ENCODE measurements at regions not wholly inside any gene's neighbourhood (a gene's known extent, or its start where the extent isn't known, plus 50 kb on each side); places are given as distances from the start of the nearest gene placed in this dataset.

- ATAC-seq (no peak), DNase-seq (no peak)
- Mint-ChIP-seq H3K27me3 (no peaks in the 10 kb centered on the region), H3K27ac (no peak overlapping the region), H3K36me3 (no peaks in the 10 kb centered on the region), H3K4me3 (no peak overlapping the region), H3K4me1 (no peaks in the 10 kb centered on the region), H3K9me3 (peaks cover 0 to 17% (median 7%) of the 10 kb centered on the region in 11 donors)
- H3K27me3 ChIP-seq (ENCODE audit: control insufficient read depth in 2 of 2, insufficient read depth in 2 of 2, low read length in 2 of 2): no peaks in the 10 kb centered on the region
- POLR2A ChIA-PET: no interaction called here
- intact Hi-C loops (cut with micrococcal nuclease): no loop called here
- no peaks in the 10 kb centered on the region for H3K4me1 ChIP-seq (ENCODE audit: control insufficient read depth in 2 of 2, insufficient read depth in 2 of 2, low read length in 2 of 2)
- no peaks in the 10 kb centered on the region for H3K36me3 ChIP-seq (ENCODE audit: control insufficient read depth in 2 of 3, insufficient read depth in 3 of 3, low read length in 3 of 3)
- H3K4me3 ChIP-seq (ENCODE audit: low read length): no peak overlapping the region
- CTCF ChIA-PET: no interaction called here
- H3K27ac ChIP-seq (ENCODE audit: low read depth, low read length): no peak overlapping the region
- H3K9me3 ChIP-seq (ENCODE audit: control insufficient read depth in 2 of 3, low read length in 3 of 3): no peaks in the 10 kb centered on the region
Measured at GRCh38 chr4:96753216-96753615, 913.3 kb downstream of the PDHA2 start.

GRCh38 chr4:96755569-96756484 is 915.9 kb downstream of the PDHA2 start:
- intact Hi-C loops (cut with micrococcal nuclease): no loop called here
- ATAC-seq (no peak), DNase-seq (no peak)
- Mint-ChIP-seq H3K9me3 (peaks cover 0 to 11% (median 0%) of the 10 kb centered on the region in 11 donors), H3K4me1 (no peaks in the 10 kb centered on the region), H3K27me3 (no peaks in the 10 kb centered on the region), H3K4me3 (no peak overlapping the region), H3K27ac (no peak overlapping the region), H3K36me3 (no peaks in the 10 kb centered on the region)
- Histone ChIP-seq H3K9me3 (ENCODE audit: control insufficient read depth in 2 of 3, low read length in 3 of 3) (no peaks in the 10 kb centered on the region), H3K36me3 (ENCODE audit: control insufficient read depth in 2 of 3, insufficient read depth in 3 of 3, low read length in 3 of 3) (no peaks in the 10 kb centered on the region), H3K27me3 (ENCODE audit: control insufficient read depth in 2 of 2, insufficient read depth in 2 of 2, low read length in 2 of 2) (no peaks in the 10 kb centered on the region), H3K4me3 (ENCODE audit: low read length) (no peak overlapping the region), H3K27ac (ENCODE audit: low read depth, low read length) (no peak overlapping the region), H3K4me1 (ENCODE audit: control insufficient read depth in 2 of 2, insufficient read depth in 2 of 2, low read length in 2 of 2) (no peaks in the 10 kb centered on the region)
- ChIA-PET CTCF (interaction anchor here (0.6 kb wide), 1 partner anchor 14 kb away, joined by 3 read pairs; no protein-coding TSS in a partner anchor), POLR2A (no interaction called here)

- H3K27me3 Mint-ChIP-seq: no peaks in the 10 kb centered on the region
- H3K4me3 Mint-ChIP-seq: no peak overlapping the region
- ATAC-seq: no peak
- CTCF ChIA-PET: interaction anchor here (0.6 kb wide), 1 partner anchor 13 kb away, joined by 3 read pairs; no protein-coding TSS in a partner anchor
- H3K4me3 ChIP-seq (ENCODE audit: low read length): no peak overlapping the region
- H3K36me3 ChIP-seq (ENCODE audit: control insufficient read depth in 2 of 3, insufficient read depth in 3 of 3, low read length in 3 of 3): no peaks in the 10 kb centered on the region
- no peaks in the 10 kb centered on the region for H3K4me1 ChIP-seq (ENCODE audit: control insufficient read depth in 2 of 2, insufficient read depth in 2 of 2, low read length in 2 of 2)
- H3K9me3 ChIP-seq (ENCODE audit: control insufficient read depth in 2 of 3, low read length in 3 of 3): no peaks in the 10 kb centered on the region
- POLR2A ChIA-PET: no interaction called here
- H3K9me3 Mint-ChIP-seq: peaks cover 0 to 11% (median 0%) of the 10 kb centered on the region in 11 donors
- H3K27ac ChIP-seq (ENCODE audit: low read depth, low read length): no peak overlapping the region
- no peak for DNase-seq
- H3K36me3 Mint-ChIP-seq: no peaks in the 10 kb centered on the region
- no peaks in the 10 kb centered on the region for H3K27me3 ChIP-seq (ENCODE audit: control insufficient read depth in 2 of 2, insufficient read depth in 2 of 2, low read length in 2 of 2)
- no peak overlapping the region for H3K27ac Mint-ChIP-seq
- intact Hi-C loops (cut with micrococcal nuclease): no loop called here
- no peaks in the 10 kb centered on the region for H3K4me1 Mint-ChIP-seq
Measured at GRCh38 chr4:96756584-96756983, 916.7 kb downstream of the PDHA2 start.

GRCh38 chr4:96763546-96763945 is 923.7 kb downstream of the PDHA2 start:
- Mint-ChIP-seq H3K27ac (no peak overlapping the region), H3K9me3 (peaks cover 0 to 9% (median 0%) of the 10 kb centered on the region in 11 donors), H3K36me3 (no peaks in the 10 kb centered on the region), H3K27me3 (no peaks in the 10 kb centered on the region), H3K4me3 (no peak overlapping the region), H3K4me1 (no peaks in the 10 kb centered on the region)
- H3K4me1 ChIP-seq (ENCODE audit: control insufficient read depth in 2 of 2, insufficient read depth in 2 of 2, low read length in 2 of 2): no peaks in the 10 kb centered on the region
- H3K27me3 ChIP-seq (ENCODE audit: control insufficient read depth in 2 of 2, insufficient read depth in 2 of 2, low read length in 2 of 2): no peaks in the 10 kb centered on the region
- POLR2A ChIA-PET: no interaction called here
- CTCF ChIA-PET: no interaction called here
- no peaks in the 10 kb centered on the region for H3K36me3 ChIP-seq (ENCODE audit: control insufficient read depth in 2 of 3, insufficient read depth in 3 of 3, low read length in 3 of 3)
- no peak overlapping the region for H3K27ac ChIP-seq (ENCODE audit: low read depth, low read length)
- H3K9me3 ChIP-seq (ENCODE audit: control insufficient read depth in 2 of 3, low read length in 3 of 3): no peaks in the 10 kb centered on the region
- intact Hi-C loops (cut with micrococcal nuclease): no loop called here
- DNase-seq (no peak), ATAC-seq (no peak)
- H3K4me3 ChIP-seq (ENCODE audit: low read length): no peak overlapping the region

GRCh38 chr4:96766359-96766758 is 926.5 kb downstream of the PDHA2 start:
- no peak for DNase-seq
- intact Hi-C loops (cut with micrococcal nuclease): no loop called here
- Histone ChIP-seq H3K9me3 (ENCODE audit: control insufficient read depth in 2 of 3, low read length in 3 of 3) (no peaks in the 10 kb centered on the region), H3K4me3 (ENCODE audit: low read length) (no peak overlapping the region), H3K27me3 (ENCODE audit: control insufficient read depth in 2 of 2, insufficient read depth in 2 of 2, low read length in 2 of 2) (no peaks in the 10 kb centered on the region), H3K36me3 (ENCODE audit: control insufficient read depth in 2 of 3, insufficient read depth in 3 of 3, low read length in 3 of 3) (no peaks in the 10 kb centered on the region), H3K4me1 (ENCODE audit: control insufficient read depth in 2 of 2, insufficient read depth in 2 of 2, low read length in 2 of 2) (no peaks in the 10 kb centered on the region), H3K27ac (ENCODE audit: low read depth, low read length) (no peak overlapping the region)
- Mint-ChIP-seq H3K4me1 (no peaks in the 10 kb centered on the region), H3K36me3 (no peaks in the 10 kb centered on the region), H3K27me3 (no peaks in the 10 kb centered on the region), H3K27ac (no peak overlapping the region), H3K9me3 (peaks cover 0 to 10% (median 4%) of the 10 kb centered on the region in 11 donors), H3K4me3 (no peak overlapping the region)
- ChIA-PET POLR2A (no interaction called here), CTCF (no interaction called here)
- ATAC-seq: no peak

GRCh38 chr4:96767815-96768480 is 928.1 kb downstream of the PDHA2 start:
- Histone ChIP-seq H3K9me3 (ENCODE audit: control insufficient read depth in 2 of 3, low read length in 3 of 3) (no peaks in the 10 kb centered on the region), H3K36me3 (ENCODE audit: control insufficient read depth in 2 of 3, insufficient read depth in 3 of 3, low read length in 3 of 3) (no peaks in the 10 kb centered on the region), H3K27ac (ENCODE audit: low read depth, low read length) (no peak overlapping the region), H3K4me3 (ENCODE audit: low read length) (no peak overlapping the region), H3K4me1 (ENCODE audit: control insufficient read depth in 2 of 2, insufficient read depth in 2 of 2, low read length in 2 of 2) (no peaks in the 10 kb centered on the region), H3K27me3 (ENCODE audit: control insufficient read depth in 2 of 2, insufficient read depth in 2 of 2, low read length in 2 of 2) (no peaks in the 10 kb centered on the region)
- H3K4me3 Mint-ChIP-seq: no peak overlapping the region
- no peaks in the 10 kb centered on the region for H3K27me3 Mint-ChIP-seq
- intact Hi-C loops (cut with micrococcal nuclease): no loop called here
- ChIA-PET CTCF (no interaction called here), POLR2A (no interaction called here)
- no peak for DNase-seq
- H3K27ac Mint-ChIP-seq: no peak overlapping the region
- no peak for ATAC-seq
- H3K4me1 Mint-ChIP-seq: no peaks in the 10 kb centered on the region
- H3K36me3 Mint-ChIP-seq: no peaks in the 10 kb centered on the region
- peaks cover 0 to 10% (median 4%) of the 10 kb centered on the region in 11 donors for H3K9me3 Mint-ChIP-seq

Data from naive thymus-derived CD4-positive, alpha-beta T cell (primary cell).